GM23248 (cell line): ENCODE measurements at regions not wholly inside any gene's neighbourhood (a gene's known extent, or its start where the extent isn't known, plus 50 kb on each side); places are given as distances from the start of the nearest gene placed in this dataset.

ENCODE experiments used
- EZH2 ChIP-seq: fragments of 200-600 bp; sonication (generic); IDR thresholded peaks from 2 replicates; pipeline ENCODE4 v1.6.1; 2018; ENCODE audit warnings: antibody characterized with exemption, mild to moderate bottlenecking; ENCODE audit not compliant: insufficient read depth, poor library complexity, severe bottlenecking
- EZH2phosphoT487 ChIP-seq: fragments of 200-600 bp; sonication (generic); IDR thresholded peaks from 2 replicates; pipeline ENCODE4 v1.6.1; 2018; ENCODE audit warnings: antibody characterized with exemption, moderate library complexity, mild to moderate bottlenecking, low read depth; ENCODE audit not compliant: insufficient read depth

DNA sequence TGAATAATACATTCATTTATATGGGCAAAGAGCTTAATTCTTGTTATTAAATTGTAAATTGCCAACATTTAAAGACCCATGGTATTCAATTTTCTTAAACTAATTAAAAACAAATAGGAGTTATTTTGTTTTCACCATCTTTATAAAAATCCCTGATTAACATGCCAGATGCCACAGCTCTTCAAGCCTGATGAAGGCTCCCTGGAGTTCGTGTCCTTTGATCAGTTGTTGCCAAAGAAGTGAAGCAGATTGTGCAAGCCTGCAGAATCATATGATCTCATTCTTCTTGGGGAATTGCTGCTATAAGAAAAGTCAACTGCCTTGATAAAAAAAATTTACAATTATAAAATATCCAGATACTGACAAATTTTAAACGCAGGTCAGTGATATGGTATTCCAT, 288.3 kb upstream of the PPFIA2 start:
- no peak for TF ChIP-seq EZH2phosphoT487
- TF ChIP-seq EZH2, result no peak
